Tibial nerve (tissue), 4 donors: ENCODE measurements at regions not wholly inside any gene's neighbourhood (a gene's known extent, or its start where the extent isn't known, plus 50 kb on each side); places are given as distances from the start of the nearest gene placed in this dataset.

Experiments used
- EP300 ChIP-seq, 2 donors: sonication (generic); formaldehyde crosslinking; IDR thresholded peaks; one replicate each; pipeline ENCODE4 v1.6.1; 2017; ENCODE audit warnings: antibody characterized with exemption in 2 of 2, mild to moderate bottlenecking in 1 of 2
- TF ChIP-seq, protein P1 (sequence below), 5 experiments: fragments of 200-600 bp in 3 of 5; fragments of 450-650 bp in 2 of 5; sonication (generic) in 3 of 5; IDR thresholded peaks; one replicate each; pipeline ENCODE4 v1.5.1; 2016 to 2019; ENCODE audit warnings: antibody characterized with exemption in 5 of 5, mild to moderate bottlenecking in 3 of 5, moderate library complexity in 2 of 5

GRCh38 chr12:87405918-87406317 lies 623.3 kb downstream of the C12orf50 start:
- TF ChIP-seq EP300 (IDR thresholded peaks at IDR 0.05), result no peak
- TF ChIP-seq, protein P1, sequence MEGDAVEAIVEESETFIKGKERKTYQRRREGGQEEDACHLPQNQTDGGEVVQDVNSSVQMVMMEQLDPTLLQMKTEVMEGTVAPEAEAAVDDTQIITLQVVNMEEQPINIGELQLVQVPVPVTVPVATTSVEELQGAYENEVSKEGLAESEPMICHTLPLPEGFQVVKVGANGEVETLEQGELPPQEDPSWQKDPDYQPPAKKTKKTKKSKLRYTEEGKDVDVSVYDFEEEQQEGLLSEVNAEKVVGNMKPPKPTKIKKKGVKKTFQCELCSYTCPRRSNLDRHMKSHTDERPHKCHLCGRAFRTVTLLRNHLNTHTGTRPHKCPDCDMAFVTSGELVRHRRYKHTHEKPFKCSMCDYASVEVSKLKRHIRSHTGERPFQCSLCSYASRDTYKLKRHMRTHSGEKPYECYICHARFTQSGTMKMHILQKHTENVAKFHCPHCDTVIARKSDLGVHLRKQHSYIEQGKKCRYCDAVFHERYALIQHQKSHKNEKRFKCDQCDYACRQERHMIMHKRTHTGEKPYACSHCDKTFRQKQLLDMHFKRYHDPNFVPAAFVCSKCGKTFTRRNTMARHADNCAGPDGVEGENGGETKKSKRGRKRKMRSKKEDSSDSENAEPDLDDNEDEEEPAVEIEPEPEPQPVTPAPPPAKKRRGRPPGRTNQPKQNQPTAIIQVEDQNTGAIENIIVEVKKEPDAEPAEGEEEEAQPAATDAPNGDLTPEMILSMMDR (IDR thresholded peaks at IDR 0.05), result no peak
